ENCODE measurements at regions not wholly inside any gene's neighbourhood (a gene's known extent, or its start where the extent isn't known, plus 50 kb on each side); places are given as distances from the start of the nearest gene placed in this dataset.
"Not testable (repeated sequence)": the region's sequence is repeated elsewhere in the genome, so short reads cannot be mapped to it uniquely, and the experiment has no call there.

DNA sequence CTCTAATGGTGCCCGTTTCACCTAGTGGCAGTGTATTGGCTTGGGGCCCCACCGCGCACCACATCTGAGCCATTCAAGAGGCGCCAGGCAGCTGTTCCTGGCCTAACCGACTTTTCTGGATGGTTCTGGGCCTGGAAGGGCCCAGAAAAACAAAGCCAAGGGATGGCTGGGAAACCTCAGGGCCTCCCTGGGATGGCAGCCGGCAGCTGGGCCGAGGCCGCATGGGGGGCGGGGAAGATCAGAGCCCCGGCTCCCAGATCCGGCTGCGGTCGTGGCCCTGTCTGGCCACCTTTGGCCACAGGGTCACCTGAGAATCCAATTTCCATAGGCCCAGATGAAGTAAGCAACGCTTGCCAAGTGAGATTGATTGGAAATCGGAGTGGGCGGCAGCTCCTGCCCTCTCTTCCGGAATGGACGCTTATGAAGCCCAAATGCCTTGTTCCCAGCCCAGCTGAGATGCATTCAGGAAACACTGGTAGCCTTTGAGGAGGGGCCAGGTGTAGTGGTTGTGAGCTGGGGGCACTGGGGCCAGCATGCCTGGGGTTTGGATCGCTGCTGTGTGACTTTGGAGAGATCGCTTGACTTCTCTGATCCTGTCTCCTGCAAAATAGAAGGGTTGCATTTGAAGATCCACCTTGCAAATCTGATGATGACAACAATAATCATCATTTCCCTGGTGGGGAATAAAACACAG lies 163.8 kb upstream of the GSE1 start:
- Mint-ChIP-seq H3K4me3 (no peak overlapping the region), H3K27me3 (no peaks in the 10 kb centered on the region), H3K4me1 (peaks cover 30% of the 10 kb centered on the region), H3K27ac (no peak overlapping the region), H3K36me3 (ENCODE audit: low read depth) (no peaks in the 10 kb centered on the region), H3K9me3 (ENCODE audit: low read depth) (no peaks in the 10 kb centered on the region)
- intact Hi-C loops (cut with DNase I, micrococcal nuclease) = no loop called here
- ChIA-PET CTCF (interaction anchor here (0.6 to 4.3 kb wide), 4 partner anchors 29 to 167 kb away, joined by 3 to 26 read pairs (median 8); no protein-coding TSS in a partner anchor), POLR2A (no interaction called here)
- no peak for ATAC-seq
- no peak for DNase-seq

DNA sequence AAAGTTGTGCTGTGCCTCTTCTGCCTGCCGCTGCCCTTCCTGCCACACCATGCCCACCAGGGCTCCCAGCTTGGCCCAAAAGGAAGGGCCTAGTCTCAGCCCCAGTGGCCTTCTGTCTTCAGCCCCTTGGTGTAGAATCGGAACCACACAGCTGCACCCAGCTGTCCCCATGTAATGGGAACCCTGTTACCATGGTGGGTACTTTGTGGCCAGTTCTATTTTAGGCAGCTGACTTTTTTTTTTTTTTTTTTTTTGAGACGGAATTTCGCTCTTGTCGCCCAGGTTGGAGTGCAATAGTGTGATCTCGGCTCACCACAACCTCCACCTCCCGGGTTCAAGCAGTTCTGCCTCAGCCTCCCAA lies 163.3 kb upstream of the GSE1 start:
- Mint-ChIP-seq H3K9me3 (ENCODE audit: low read depth) (no peaks in the 10 kb centered on the region), H3K36me3 (ENCODE audit: low read depth) (no peaks in the 10 kb centered on the region), H3K27ac (no peak overlapping the region), H3K4me3 (no peak overlapping the region), H3K27me3 (no peaks in the 10 kb centered on the region), H3K4me1 (peaks cover 30% of the 10 kb centered on the region)
- CTCF ChIA-PET = interaction anchor here (0.7 to 4.3 kb wide), 3 partner anchors 29 to 166 kb away, joined by 5 to 26 read pairs (median 11); no protein-coding TSS in a partner anchor
- intact Hi-C loops (cut with DNase I, micrococcal nuclease) = no loop called here
- POLR2A ChIA-PET = no interaction called here
- DNase-seq (no peak), ATAC-seq (no peak)

- POLR2A ChIA-PET; H3K4me3 Mint-ChIP-seq; H3K9me3 Mint-ChIP-seq (ENCODE audit: low read depth); H3K36me3 Mint-ChIP-seq (ENCODE audit: low read depth); CTCF ChIA-PET; H3K27me3 Mint-ChIP-seq; ATAC-seq; DNase-seq; H3K27ac Mint-ChIP-seq; intact Hi-C loops (cut with DNase I, micrococcal nuclease): not testable (repeated sequence)
- H3K4me1 Mint-ChIP-seq = peaks cover 30% of the 10 kb centered on the region
Observed at GRCh38 chr16:85451142-85451541, 162.0 kb upstream of the GSE1 start.

GRCh38 chr16:85451641-85452363 lies 161.3 kb upstream of the GSE1 start:
- no peaks in the 10 kb centered on the region for H3K36me3 Mint-ChIP-seq (ENCODE audit: low read depth)
- no peaks in the 10 kb centered on the region for H3K27me3 Mint-ChIP-seq
- intact Hi-C loops (cut with DNase I, micrococcal nuclease) = no loop called here
- ATAC-seq (no peak), DNase-seq (no peak)
- POLR2A ChIA-PET = no interaction called here
- H3K4me1 Mint-ChIP-seq = peaks cover 30% of the 10 kb centered on the region
- H3K27ac Mint-ChIP-seq = no peak overlapping the region
- H3K9me3 Mint-ChIP-seq (ENCODE audit: low read depth) = no peaks in the 10 kb centered on the region
- CTCF ChIA-PET = interaction anchor here (0.6 kb wide), 1 partner anchor 10 kb away, joined by 3 read pairs; no protein-coding TSS in a partner anchor
- H3K4me3 Mint-ChIP-seq = no peak overlapping the region

GRCh38 chr16:85452364-85453193 lies 160.5 kb upstream of the GSE1 start:
- intact Hi-C loops (cut with DNase I, micrococcal nuclease) = no loop called here
- H3K9me3 Mint-ChIP-seq (ENCODE audit: low read depth) = no peaks in the 10 kb centered on the region
- peaks cover 27% of the 10 kb centered on the region for H3K4me1 Mint-ChIP-seq
- H3K4me3 Mint-ChIP-seq = no peak overlapping the region
- no peak overlapping the region for H3K27ac Mint-ChIP-seq
- H3K27me3 Mint-ChIP-seq = no peaks in the 10 kb centered on the region
- DNase-seq (no peak), ATAC-seq (no peak)
- POLR2A ChIA-PET = no interaction called here
- CTCF ChIA-PET = interaction anchor here (1.0 kb wide), 1 partner anchor 32 kb away, joined by 3 read pairs; no protein-coding TSS in a partner anchor
- no peaks in the 10 kb centered on the region for H3K36me3 Mint-ChIP-seq (ENCODE audit: low read depth)

GRCh38 chr16:85453194-85453678 lies 159.9 kb upstream of the GSE1 start:
- H3K27ac Mint-ChIP-seq = no peak overlapping the region
- no peak overlapping the region for H3K4me3 Mint-ChIP-seq
- no peaks in the 10 kb centered on the region for H3K27me3 Mint-ChIP-seq
- ChIA-PET CTCF (interaction anchor here (1.0 kb wide), 1 partner anchor 33 kb away, joined by 3 read pairs; no protein-coding TSS in a partner anchor), POLR2A (no interaction called here)
- H3K36me3 Mint-ChIP-seq (ENCODE audit: low read depth) = no peaks in the 10 kb centered on the region
- intact Hi-C loops (cut with DNase I, micrococcal nuclease) = no loop called here
- ATAC-seq = no peak
- no peak for DNase-seq
- H3K4me1 Mint-ChIP-seq = peaks cover 21% of the 10 kb centered on the region
- no peaks in the 10 kb centered on the region for H3K9me3 Mint-ChIP-seq (ENCODE audit: low read depth)

DNA sequence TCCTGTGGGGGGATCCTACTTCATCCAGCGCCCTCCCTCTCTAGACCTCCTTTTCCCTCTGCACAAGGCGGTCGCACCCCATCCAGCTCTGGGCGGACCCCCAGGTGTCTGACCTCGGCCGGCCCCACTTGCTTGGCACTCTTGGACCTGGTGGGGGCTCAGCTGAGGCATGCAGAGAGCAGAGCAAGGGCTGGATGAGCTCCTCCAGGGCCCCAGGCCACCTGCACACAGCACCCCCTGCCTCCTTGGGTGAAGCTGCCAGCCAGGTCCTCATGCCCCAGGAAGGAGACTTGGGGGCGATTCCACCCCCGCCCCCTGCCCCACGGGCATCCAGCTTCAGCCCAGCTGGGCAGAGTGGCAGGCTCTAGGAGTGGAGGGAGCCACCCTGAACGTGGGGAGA lies 159.4 kb upstream of the GSE1 start:
- intact Hi-C loops (cut with DNase I, micrococcal nuclease) = no loop called here
- no peaks in the 10 kb centered on the region for H3K27me3 Mint-ChIP-seq
- ChIA-PET POLR2A (no interaction called here), CTCF (interaction anchor here (1.0 kb wide), 1 partner anchor 33 kb away, joined by 3 read pairs; no protein-coding TSS in a partner anchor)
- no peak overlapping the region for H3K4me3 Mint-ChIP-seq
- DNase-seq = no peak
- no peak for ATAC-seq
- H3K36me3 Mint-ChIP-seq (ENCODE audit: low read depth) = no peaks in the 10 kb centered on the region
- H3K4me1 Mint-ChIP-seq = peaks cover 17% of the 10 kb centered on the region
- H3K9me3 Mint-ChIP-seq (ENCODE audit: low read depth) = no peaks in the 10 kb centered on the region
- no peak overlapping the region for H3K27ac Mint-ChIP-seq

- ATAC-seq (no peak), DNase-seq (no peak)
- Mint-ChIP-seq H3K27ac (no peak overlapping the region), H3K4me3 (no peak overlapping the region), H3K4me1 (peaks cover 11% of the 10 kb centered on the region), H3K36me3 (ENCODE audit: low read depth) (no peaks in the 10 kb centered on the region), H3K9me3 (ENCODE audit: low read depth) (no peaks in the 10 kb centered on the region), H3K27me3 (no peaks in the 10 kb centered on the region)
- CTCF ChIA-PET = interaction anchor here (0.6 kb wide), 1 partner anchor 119 kb away, joined by 3 read pairs; no protein-coding TSS in a partner anchor
- POLR2A ChIA-PET = no interaction called here
- intact Hi-C loops (cut with DNase I, micrococcal nuclease) = no loop called here
Observed at GRCh38 chr16:85454171-85454872, 158.8 kb upstream of the GSE1 start.

GRCh38 chr16:85455534-85455933 lies 157.6 kb upstream of the GSE1 start:
- Mint-ChIP-seq H3K4me1 (peaks cover 5% of the 10 kb centered on the region), H3K9me3 (ENCODE audit: low read depth) (no peaks in the 10 kb centered on the region), H3K27ac (no peak overlapping the region), H3K36me3 (ENCODE audit: low read depth) (no peaks in the 10 kb centered on the region), H3K4me3 (no peak overlapping the region), H3K27me3 (no peaks in the 10 kb centered on the region)
- ATAC-seq = no peak
- intact Hi-C loops (cut with DNase I, micrococcal nuclease) = no loop called here
- ChIA-PET POLR2A (no interaction called here), CTCF (interaction anchor here (0.6 to 0.9 kb wide), 2 partner anchors 8 to 692 kb away, joined by 3 read pairs; no protein-coding TSS in a partner anchor)
- DNase-seq = no peak

GRCh38 chr16:85457366-85457765 lies 155.8 kb upstream of the GSE1 start:
- no peak for ATAC-seq

GRCh38 chr16:85458968-85459367 lies 154.2 kb upstream of the GSE1 start:
- DNase-seq (no peak), ATAC-seq (no peak)
- Mint-ChIP-seq H3K36me3 (ENCODE audit: low read depth) (no peaks in the 10 kb centered on the region), H3K27ac (no peak overlapping the region), H3K9me3 (ENCODE audit: low read depth) (no peaks in the 10 kb centered on the region), H3K4me1 (peaks cover 5% of the 10 kb centered on the region), H3K27me3 (peaks cover 6% of the 10 kb centered on the region), H3K4me3 (no peak overlapping the region)
- CTCF ChIA-PET = interaction anchor here (0.6 kb wide), 2 partner anchors 117 to 344 kb away, joined by 3 read pairs; no protein-coding TSS in a partner anchor
- intact Hi-C loops (cut with DNase I, micrococcal nuclease) = no loop called here
- POLR2A ChIA-PET = interaction anchor here (0.6 kb wide), 1 partner anchor 12 kb away, joined by 3 read pairs; no protein-coding TSS in a partner anchor

More at GRCh38 chr16:85457366-85457765, 155.8 kb upstream of the GSE1 start:
- DNase-seq = no peak
- no peaks in the 10 kb centered on the region for H3K9me3 Mint-ChIP-seq (ENCODE audit: low read depth)
- H3K4me1 Mint-ChIP-seq = peaks cover 4% of the 10 kb centered on the region
- H3K4me3 Mint-ChIP-seq = no peak overlapping the region
- no peak overlapping the region for H3K27ac Mint-ChIP-seq
- intact Hi-C loops (cut with DNase I, micrococcal nuclease) = no loop called here
- CTCF ChIA-PET = interaction anchor here (1.3 kb wide), 1 partner anchor 37 kb away, joined by 3 read pairs; no protein-coding TSS in a partner anchor
- no peaks in the 10 kb centered on the region for H3K36me3 Mint-ChIP-seq (ENCODE audit: low read depth)
- POLR2A ChIA-PET = no interaction called here
- peaks cover 4% of the 10 kb centered on the region for H3K27me3 Mint-ChIP-seq
